ENCODE measurements at regions not wholly inside any gene's neighbourhood (a gene's known extent, or its start where the extent isn't known, plus 50 kb on each side); places are given as distances from the start of the nearest gene placed in this dataset.

DNA sequence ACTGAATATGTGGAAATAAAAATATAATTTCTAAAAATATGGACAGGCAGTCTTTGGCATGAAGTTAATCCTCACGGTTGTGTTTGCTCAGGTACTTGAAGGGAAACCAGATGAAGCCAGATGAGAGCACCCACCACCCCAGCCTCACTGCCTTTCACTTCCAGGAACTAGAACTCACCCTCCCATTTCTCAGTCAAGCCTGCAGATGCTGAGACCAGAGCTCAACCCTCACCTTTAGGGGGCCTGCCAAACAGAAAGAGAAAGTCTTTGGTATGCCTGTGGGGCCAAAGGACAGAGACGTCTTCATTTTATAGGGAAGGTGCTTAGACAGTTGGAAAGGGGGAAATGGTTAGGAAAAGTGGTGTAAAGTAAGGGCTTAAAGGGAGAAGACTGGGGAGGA, 252.8 kb upstream of the PLET1 start:
- TF ChIP-seq SIN3A (IDR thresholded peaks at IDR 0.05; ENCODE audit: borderline replicate concordance, insufficient read depth, low read depth, low read length): no peak
- no peak for TF ChIP-seq CTCF (IDR thresholded peaks at IDR 0.05)
- TF ChIP-seq, protein P1, sequence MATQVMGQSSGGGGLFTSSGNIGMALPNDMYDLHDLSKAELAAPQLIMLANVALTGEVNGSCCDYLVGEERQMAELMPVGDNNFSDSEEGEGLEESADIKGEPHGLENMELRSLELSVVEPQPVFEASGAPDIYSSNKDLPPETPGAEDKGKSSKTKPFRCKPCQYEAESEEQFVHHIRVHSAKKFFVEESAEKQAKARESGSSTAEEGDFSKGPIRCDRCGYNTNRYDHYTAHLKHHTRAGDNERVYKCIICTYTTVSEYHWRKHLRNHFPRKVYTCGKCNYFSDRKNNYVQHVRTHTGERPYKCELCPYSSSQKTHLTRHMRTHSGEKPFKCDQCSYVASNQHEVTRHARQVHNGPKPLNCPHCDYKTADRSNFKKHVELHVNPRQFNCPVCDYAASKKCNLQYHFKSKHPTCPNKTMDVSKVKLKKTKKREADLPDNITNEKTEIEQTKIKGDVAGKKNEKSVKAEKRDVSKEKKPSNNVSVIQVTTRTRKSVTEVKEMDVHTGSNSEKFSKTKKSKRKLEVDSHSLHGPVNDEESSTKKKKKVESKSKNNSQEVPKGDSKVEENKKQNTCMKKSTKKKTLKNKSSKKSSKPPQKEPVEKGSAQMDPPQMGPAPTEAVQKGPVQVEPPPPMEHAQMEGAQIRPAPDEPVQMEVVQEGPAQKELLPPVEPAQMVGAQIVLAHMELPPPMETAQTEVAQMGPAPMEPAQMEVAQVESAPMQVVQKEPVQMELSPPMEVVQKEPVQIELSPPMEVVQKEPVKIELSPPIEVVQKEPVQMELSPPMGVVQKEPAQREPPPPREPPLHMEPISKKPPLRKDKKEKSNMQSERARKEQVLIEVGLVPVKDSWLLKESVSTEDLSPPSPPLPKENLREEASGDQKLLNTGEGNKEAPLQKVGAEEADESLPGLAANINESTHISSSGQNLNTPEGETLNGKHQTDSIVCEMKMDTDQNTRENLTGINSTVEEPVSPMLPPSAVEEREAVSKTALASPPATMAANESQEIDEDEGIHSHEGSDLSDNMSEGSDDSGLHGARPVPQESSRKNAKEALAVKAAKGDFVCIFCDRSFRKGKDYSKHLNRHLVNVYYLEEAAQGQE (IDR thresholded peaks at IDR 0.05; ENCODE audit: insufficient read depth in 1 of 2, low read depth in 2 of 2, low read length in 1 of 2): no peak
- TF ChIP-seq POLR2AphosphoS5 (IDR thresholded peaks at IDR 0.05; ENCODE audit: low read depth, low read length): no peak
- no peak for TF ChIP-seq TCF7L2 (IDR thresholded peaks at IDR 0.05; ENCODE audit: low read depth, low read length)
